H9 (cell line): ENCODE measurements at regions not wholly inside any gene's neighbourhood (a gene's known extent, or its start where the extent isn't known, plus 50 kb on each side); places are given as distances from the start of the nearest gene placed in this dataset.

ENCODE experiments used
- DNase-seq: peaks from one replicate; pipeline ENCODE4 v3.0.0-alpha.2; 2017
- H2AFZ ChIP-seq: one replicate; pipeline ENCODE4 v1.6.1; 2013; ENCODE audit warnings: mild to moderate bottlenecking, low read length, control low read depth, moderate library complexity
- H2AK5ac ChIP-seq: 2 replicates; pipeline ENCODE4 v1.6.1; 2013; ENCODE audit warnings: low read length, control low read depth, mixed read lengths; ENCODE audit not compliant: insufficient read length
- H2BK120ac ChIP-seq: one replicate; pipeline ENCODE4 v1.6.1; 2013; ENCODE audit warnings: low read depth, mild to moderate bottlenecking, low read length, control low read depth, inconsistent platforms; ENCODE audit not compliant: poor library complexity, severe bottlenecking
- H2BK12ac ChIP-seq: 2 replicates; pipeline ENCODE4 v1.6.1; 2013; ENCODE audit warnings: low read length, control low read depth, mixed read lengths, low read depth; ENCODE audit not compliant: insufficient read length
- H2BK15ac ChIP-seq: 2 replicates; pipeline ENCODE4 v1.6.1; 2013; ENCODE audit warnings: low read depth, low read length, control low read depth
- H2BK20ac ChIP-seq: one replicate; pipeline ENCODE4 v1.6.1; 2013; ENCODE audit warnings: low read depth, mild to moderate bottlenecking, low read length, control low read depth, inconsistent platforms; ENCODE audit not compliant: poor library complexity, severe bottlenecking
- H2BK5ac ChIP-seq: 2 replicates; pipeline ENCODE4 v1.6.1; 2013; ENCODE audit warnings: low read length, control low read depth, mixed read lengths; ENCODE audit not compliant: insufficient read length
- H3K14ac ChIP-seq: 2 replicates; pipeline ENCODE4 v1.6.1; 2013; ENCODE audit warnings: low read length, control low read depth; ENCODE audit not compliant: insufficient read depth
- H3K18ac ChIP-seq: 2 replicates; pipeline ENCODE4 v1.6.1; 2013; ENCODE audit warnings: low read depth, mild to moderate bottlenecking, mixed read lengths, low read length, control low read depth; ENCODE audit not compliant: insufficient read length
- H3K23ac ChIP-seq: 2 replicates; pipeline ENCODE4 v1.6.1; 2013; ENCODE audit warnings: low read length, control low read depth, mixed read lengths, low read depth; ENCODE audit not compliant: insufficient read length
- H3K23me2 ChIP-seq: 2 replicates; pipeline ENCODE4 v1.6.1; 2013; ENCODE audit warnings: low read depth, mild to moderate bottlenecking, mixed read lengths, low read length, control low read depth; ENCODE audit not compliant: insufficient read length, poor library complexity, severe bottlenecking
- H3K27ac ChIP-seq: 2 replicates; pipeline ENCODE4 v1.5.1; 2013; ENCODE audit warnings: low read length, control low read depth, mixed read lengths, low read depth; ENCODE audit not compliant: insufficient read length
- H3K27me3 ChIP-seq: 2 replicates; pipeline ENCODE4 v1.6.1; 2013; ENCODE audit warnings: low read length, control low read depth, inconsistent platforms; ENCODE audit not compliant: insufficient read depth
- H3K4ac ChIP-seq: 2 replicates; pipeline ENCODE4 v1.6.1; 2013; ENCODE audit warnings: low read depth, mild to moderate bottlenecking, control low read depth, inconsistent platforms, low read length, moderate library complexity
- H3K4me1 ChIP-seq: 2 replicates; pipeline ENCODE4 v1.6.1; 2013; ENCODE audit warnings: low read length, control low read depth, inconsistent platforms; ENCODE audit not compliant: insufficient read depth
- H3K4me2 ChIP-seq: 2 replicates; pipeline ENCODE4 v1.6.1; 2013; ENCODE audit warnings: low read length, control low read depth, mixed read lengths; ENCODE audit not compliant: insufficient read length, insufficient read depth
- H3K56ac ChIP-seq: 2 replicates; pipeline ENCODE4 v1.6.1; 2013; ENCODE audit warnings: low read depth, mild to moderate bottlenecking, mixed read lengths, low read length, control low read depth; ENCODE audit not compliant: insufficient read length
- H3K79me1 ChIP-seq: 2 replicates; pipeline ENCODE4 v1.6.1; 2013; ENCODE audit warnings: low read depth, mild to moderate bottlenecking, moderate library complexity, low read length, control low read depth, inconsistent platforms; ENCODE audit not compliant: insufficient read depth, poor library complexity, severe bottlenecking
- H3K79me2 ChIP-seq: 2 replicates; pipeline ENCODE4 v1.6.1; 2013; ENCODE audit warnings: low read length, control low read depth, inconsistent platforms; ENCODE audit not compliant: insufficient read depth
- H3K9ac ChIP-seq: 2 replicates; pipeline ENCODE4 v1.6.1; 2013; ENCODE audit warnings: low read length, control low read depth, mixed read lengths; ENCODE audit not compliant: insufficient read length; ENCODE audit errors: extremely low read depth
- H3K9me3 ChIP-seq: one replicate; pipeline ENCODE4 v1.6.1; 2013; ENCODE audit warnings: low read depth, low read length, inconsistent platforms; ENCODE audit not compliant: control insufficient read depth
- H3T11ph ChIP-seq: one replicate; pipeline ENCODE4 v1.6.1; 2013; ENCODE audit warnings: mild to moderate bottlenecking, low read length, control low read depth, inconsistent platforms
- H4K20me1 ChIP-seq: one replicate; pipeline ENCODE4 v1.6.1; 2013; ENCODE audit not compliant: control insufficient read depth, insufficient read length, insufficient read depth
- H4K5ac ChIP-seq: 2 replicates; pipeline ENCODE4 v1.6.1; 2013; ENCODE audit warnings: low read depth, mild to moderate bottlenecking, mixed read lengths, low read length, control low read depth; ENCODE audit not compliant: insufficient read length
- H4K8ac ChIP-seq: replicated peaks from 2 replicates; pipeline ENCODE4 v1.6.1; 2013; ENCODE audit warnings: low read length, control low read depth, mixed read lengths, low read depth; ENCODE audit not compliant: insufficient read length
- H4K91ac ChIP-seq: 2 replicates; pipeline ENCODE4 v1.6.1; 2013; ENCODE audit warnings: low read depth, mild to moderate bottlenecking, moderate library complexity, mixed read lengths, low read length, control low read depth; ENCODE audit not compliant: insufficient read length
- H3K27ac Mint-ChIP-seq, 3 experiments: 2 replicates in 2 of 3; 3 replicates in 1 of 3; pipeline ENCODE4 v1.8.0; 2020 to 2021; ENCODE audit warnings: mixed read lengths in 3 of 3, mild to moderate bottlenecking in 1 of 3, moderate library complexity in 1 of 3
- H3K27me3 Mint-ChIP-seq: 2 replicates; pipeline ENCODE4 v1.8.0; 2021; ENCODE audit warnings: low read depth, mild to moderate bottlenecking, moderate library complexity, mixed read lengths
- H3K36me3 Mint-ChIP-seq, 3 experiments: 2 replicates in 2 of 3; 3 replicates in 1 of 3; pipeline ENCODE4 v1.8.0; 2020 to 2021; ENCODE audit warnings: low read depth in 3 of 3, mixed read lengths in 3 of 3; ENCODE audit not compliant: insufficient read depth in 1 of 3
- H3K4me1 Mint-ChIP-seq, 2 experiments: 2 replicates each; pipeline ENCODE4 v1.8.0; 2020; ENCODE audit warnings: mixed read lengths in 2 of 2
- H3K4me3 Mint-ChIP-seq, 2 experiments: 2 replicates in 1 of 2; 3 replicates in 1 of 2; pipeline ENCODE4 v1.8.0; 2020 to 2021; ENCODE audit warnings: mild to moderate bottlenecking in 2 of 2, mixed read lengths in 2 of 2, moderate library complexity in 1 of 2
- H3K9me3 Mint-ChIP-seq, 2 experiments: 2 replicates in 1 of 2; 3 replicates in 1 of 2; pipeline ENCODE4 v1.8.0; 2020; ENCODE audit warnings: mild to moderate bottlenecking in 2 of 2, mixed read lengths in 2 of 2, moderate library complexity in 1 of 2
- CTCF ChIP-seq: fragments of 200-600 bp; sonication (generic); conservative IDR thresholded peaks from 3 replicates; pipeline ENCODE4 v1.8.0; 2021; ENCODE audit warnings: antibody characterized with exemption, mild to moderate bottlenecking
- WGBS: extraction: QIAGEN DNeasy Blood & Tissue Kit; methylation state at CpG from one replicate; pipeline ENCODE4 v1.1.7; 2013; ENCODE audit warnings: missing lambda C conversion rate, low lambda C conversion rate, mixed read lengths; ENCODE audit not compliant: insufficient read length; ENCODE audit errors: extremely low coverage; 5-methylcytosine and 5-hydroxymethylcytosine counted together

- Histone ChIP-seq H3K4me1 (no peaks in the 10 kb centered on the region), H3K56ac (no peak overlapping the region), H3K18ac (no peak overlapping the region), H2BK5ac (no peak overlapping the region), H2AFZ (no peak overlapping the region), H4K8ac (no peak overlapping the region), H3K79me2 (no peaks in the 10 kb centered on the region), H3T11ph (no peak overlapping the region), H3K4ac (no peak overlapping the region), H3K79me1 (no peaks in the 10 kb centered on the region), H3K27ac (no peak overlapping the region), H2BK15ac (no peak overlapping the region), H2BK120ac (no peak overlapping the region), H3K9me3 (no peaks in the 10 kb centered on the region), H4K5ac (no peak overlapping the region), H3K14ac (no peak overlapping the region), H3K23ac (no peak overlapping the region), H3K23me2 (no peaks in the 10 kb centered on the region), H4K20me1 (no peaks in the 10 kb centered on the region), H3K9ac (no peak overlapping the region), H3K27me3 (no peaks in the 10 kb centered on the region), H4K91ac (no peak overlapping the region), H2BK12ac (no peak overlapping the region), H3K4me2 (no peak overlapping the region), H2BK20ac (no peak overlapping the region), H2AK5ac (no peak overlapping the region)
- Mint-ChIP-seq H3K4me3 (no peak overlapping the region), H3K4me1 (peaks cover 4 to 8% of the 10 kb centered on the region in 2 experiments; a peak in 3 of 4 replicates), H3K27ac (no peak overlapping the region; a peak in 1 of 7 replicates), H3K36me3 (no peaks in the 10 kb centered on the region), H3K27me3 (peaks cover 2% of the 10 kb centered on the region; the same call in 1 of the 2 replicates), H3K9me3 (no peaks in the 10 kb centered on the region)
- WGBS, result no CpG with 5 or more reads among the region's 2 CpGs
- no peak for DNase-seq
- TF ChIP-seq CTCF, result no peak
Observed at GRCh38 chr2:190766595-190766994, 114.0 kb upstream of the GLS start.
